Lower leg skin (tissue), 4 donors: ENCODE measurements at regions not wholly inside any gene's neighbourhood (a gene's known extent, or its start where the extent isn't known, plus 50 kb on each side); places are given as distances from the start of the nearest gene placed in this dataset.

Experiments
- DNase-seq, 2 donors: peaks; one replicate each; pipeline ENCODE4 v3.0.0-alpha.2; 2019; ENCODE audit warnings: low spot score in 2 of 2
- H3K4me3 ChIP-seq: fragments of 200-600 bp; sonication (generic); 2 replicates; pipeline ENCODE4 v1.5.1; 2017; ENCODE audit warnings: mild to moderate bottlenecking, low read depth; ENCODE audit not compliant: poor library complexity, severe bottlenecking
- CTCF ChIP-seq, 3 donors: fragments of 450-650 bp; IDR thresholded peaks; one replicate each; pipeline ENCODE4 v1.5.1; 2016; ENCODE audit warnings: antibody characterized with exemption in 3 of 3, mild to moderate bottlenecking in 3 of 3, moderate library complexity in 2 of 3
- POLR2A ChIP-seq, 2 donors: fragments of 450-650 bp; IDR thresholded peaks; one replicate each; pipeline ENCODE4 v1.6.1; 2016 to 2017; ENCODE audit warnings: antibody characterized with exemption in 2 of 2, mild to moderate bottlenecking in 1 of 2, moderate library complexity in 1 of 2
- WGBS, 2 donors: methylation state at CpG; one replicate each; pipeline ENCODE4 v1.1.5; 2018; 5-methylcytosine and 5-hydroxymethylcytosine counted together
- intact Hi-C: fragments of 100-400 bp; cut with DNase I; formaldehyde crosslinking; loops from one replicate; pipeline ENCODE4 v1.15.0; 2023; ENCODE audit warnings: low total_unique reads

- no peak overlapping the region for H3K4me3 ChIP-seq
- no peak for TF ChIP-seq POLR2A (IDR thresholded peaks at IDR 0.05)
- TF ChIP-seq CTCF (IDR thresholded peaks at IDR 0.05) = no peak
- 46 to 58% methylated on average over 6 of the region's 6 CpGs for WGBS, 2 donors
- no peak for DNase-seq
- intact Hi-C loops = no loop called here
Observed at GRCh38 chr13:63044589-63045313, 1629.1 kb upstream of the PCDH20 start.

GRCh38 chr13:63042686-63043085 lies 1627.0 kb upstream of the PCDH20 start:
- no peak overlapping the region for H3K4me3 ChIP-seq
- TF ChIP-seq POLR2A (IDR thresholded peaks at IDR 0.05) = no peak
- no peak for TF ChIP-seq CTCF (IDR thresholded peaks at IDR 0.05)
- 39 to 44% methylated on average over 2 of the region's 2 CpGs for WGBS, 2 donors
- intact Hi-C loops = no loop called here
- DNase-seq = no peak

- intact Hi-C loops = no loop called here
- DNase-seq = no peak
- H3K4me3 ChIP-seq = no peak overlapping the region
- whole genome bisulfite sequencing, 2 donors = 87 to 88% methylated on average over 4 of the region's 4 CpGs
- TF ChIP-seq POLR2A (IDR thresholded peaks at IDR 0.05) = no peak
- TF ChIP-seq CTCF (IDR thresholded peaks at IDR 0.05) = no peak
Observed at GRCh38 chr13:63041640-63042414, 1626.2 kb upstream of the PCDH20 start.

GRCh38 chr13:63026285-63026797 lies 1610.7 kb upstream of the PCDH20 start:
- intact Hi-C loops = no loop called here
- 71 to 74% methylated on average over 3 of the region's 3 CpGs for WGBS, 2 donors

GRCh38 chr13:63025741-63026140 lies 1610.1 kb upstream of the PCDH20 start:
- no peak for DNase-seq
- intact Hi-C loops = no loop called here
- TF ChIP-seq CTCF (IDR thresholded peaks at IDR 0.05) (no peak), POLR2A (IDR thresholded peaks at IDR 0.05) (no peak)
- 75 to 88% methylated on average over 1 of the region's 1 CpG for WGBS, 2 donors
- H3K4me3 ChIP-seq = no peak overlapping the region

More at GRCh38 chr13:63026285-63026797, 1610.7 kb upstream of the PCDH20 start:
- no peak overlapping the region for H3K4me3 ChIP-seq
- DNase-seq = no peak
- no peak for TF ChIP-seq CTCF (IDR thresholded peaks at IDR 0.05)
- no peak for TF ChIP-seq POLR2A (IDR thresholded peaks at IDR 0.05)
